ENCODE measurements at regions not wholly inside any gene's neighbourhood (a gene's known extent, or its start where the extent isn't known, plus 50 kb on each side); places are given as distances from the start of the nearest gene placed in this dataset.

DNA sequence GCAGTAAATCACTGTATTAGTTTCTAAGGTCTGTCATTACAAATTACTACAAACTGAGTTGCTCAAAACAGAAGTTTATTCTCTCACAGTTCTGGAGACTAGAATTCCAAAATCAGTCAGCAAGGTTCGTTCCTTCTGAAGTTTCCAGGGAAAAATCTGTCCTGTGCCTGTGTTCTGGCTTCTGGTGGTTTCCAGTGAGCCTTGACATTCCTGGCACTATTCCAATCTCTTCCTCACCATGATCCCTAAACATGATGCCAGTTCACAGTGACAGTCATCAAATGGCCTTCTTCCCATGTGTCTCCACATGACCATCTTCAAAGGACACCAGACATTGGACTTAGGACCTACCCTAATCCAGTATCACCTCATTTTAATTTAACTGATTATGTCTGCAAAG lies 351.4 kb downstream of the PLK2 start:
- TF ChIP-seq, protein P1, sequence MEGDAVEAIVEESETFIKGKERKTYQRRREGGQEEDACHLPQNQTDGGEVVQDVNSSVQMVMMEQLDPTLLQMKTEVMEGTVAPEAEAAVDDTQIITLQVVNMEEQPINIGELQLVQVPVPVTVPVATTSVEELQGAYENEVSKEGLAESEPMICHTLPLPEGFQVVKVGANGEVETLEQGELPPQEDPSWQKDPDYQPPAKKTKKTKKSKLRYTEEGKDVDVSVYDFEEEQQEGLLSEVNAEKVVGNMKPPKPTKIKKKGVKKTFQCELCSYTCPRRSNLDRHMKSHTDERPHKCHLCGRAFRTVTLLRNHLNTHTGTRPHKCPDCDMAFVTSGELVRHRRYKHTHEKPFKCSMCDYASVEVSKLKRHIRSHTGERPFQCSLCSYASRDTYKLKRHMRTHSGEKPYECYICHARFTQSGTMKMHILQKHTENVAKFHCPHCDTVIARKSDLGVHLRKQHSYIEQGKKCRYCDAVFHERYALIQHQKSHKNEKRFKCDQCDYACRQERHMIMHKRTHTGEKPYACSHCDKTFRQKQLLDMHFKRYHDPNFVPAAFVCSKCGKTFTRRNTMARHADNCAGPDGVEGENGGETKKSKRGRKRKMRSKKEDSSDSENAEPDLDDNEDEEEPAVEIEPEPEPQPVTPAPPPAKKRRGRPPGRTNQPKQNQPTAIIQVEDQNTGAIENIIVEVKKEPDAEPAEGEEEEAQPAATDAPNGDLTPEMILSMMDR (conservative IDR thresholded peaks at IDR 0.05; ENCODE audit: low read depth, low read length), result no peak
- no peak for TF ChIP-seq EZH2 (IDR thresholded peaks at IDR 0.05; ENCODE audit: borderline replicate concordance, low read depth, low read length, poor library complexity, severe bottlenecking)
